Transverse colon (tissue), 4 donors: ENCODE measurements at regions not wholly inside any gene's neighbourhood (a gene's known extent, or its start where the extent isn't known, plus 50 kb on each side); places are given as distances from the start of the nearest gene placed in this dataset.

Source experiments
- EP300 ChIP-seq: sonication (generic); formaldehyde crosslinking; IDR thresholded peaks from one replicate; pipeline ENCODE4 v1.6.1; 2017; ENCODE audit warnings: antibody characterized with exemption, low read depth
- POLR2A ChIP-seq: fragments of 450-650 bp; IDR thresholded peaks from one replicate; pipeline ENCODE4 v1.6.1; 2016; ENCODE audit warnings: antibody characterized with exemption, mild to moderate bottlenecking, moderate library complexity
- POLR2AphosphoS5 ChIP-seq, 3 donors: sonication (generic); formaldehyde crosslinking; IDR thresholded peaks; one replicate each; pipeline ENCODE4 v1.6.1; 2016; ENCODE audit warnings: antibody characterized with exemption in 3 of 3
- TF ChIP-seq, protein P1 (sequence below), 5 experiments: fragments of 200-600 bp in 3 of 5; fragments of 450-650 bp in 2 of 5; sonication (generic) in 3 of 5; IDR thresholded peaks; 1 replicate in 2 of 5; 2 replicates in 3 of 5; pipeline ENCODE4 v1.5.1; 2016 to 2017; ENCODE audit warnings: antibody characterized with exemption in 5 of 5, inconsistent platforms in 3 of 5, mild to moderate bottlenecking in 2 of 5, moderate library complexity in 1 of 5

- TF ChIP-seq, protein P1, sequence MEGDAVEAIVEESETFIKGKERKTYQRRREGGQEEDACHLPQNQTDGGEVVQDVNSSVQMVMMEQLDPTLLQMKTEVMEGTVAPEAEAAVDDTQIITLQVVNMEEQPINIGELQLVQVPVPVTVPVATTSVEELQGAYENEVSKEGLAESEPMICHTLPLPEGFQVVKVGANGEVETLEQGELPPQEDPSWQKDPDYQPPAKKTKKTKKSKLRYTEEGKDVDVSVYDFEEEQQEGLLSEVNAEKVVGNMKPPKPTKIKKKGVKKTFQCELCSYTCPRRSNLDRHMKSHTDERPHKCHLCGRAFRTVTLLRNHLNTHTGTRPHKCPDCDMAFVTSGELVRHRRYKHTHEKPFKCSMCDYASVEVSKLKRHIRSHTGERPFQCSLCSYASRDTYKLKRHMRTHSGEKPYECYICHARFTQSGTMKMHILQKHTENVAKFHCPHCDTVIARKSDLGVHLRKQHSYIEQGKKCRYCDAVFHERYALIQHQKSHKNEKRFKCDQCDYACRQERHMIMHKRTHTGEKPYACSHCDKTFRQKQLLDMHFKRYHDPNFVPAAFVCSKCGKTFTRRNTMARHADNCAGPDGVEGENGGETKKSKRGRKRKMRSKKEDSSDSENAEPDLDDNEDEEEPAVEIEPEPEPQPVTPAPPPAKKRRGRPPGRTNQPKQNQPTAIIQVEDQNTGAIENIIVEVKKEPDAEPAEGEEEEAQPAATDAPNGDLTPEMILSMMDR (IDR thresholded peaks at IDR 0.05) = no peak
- no peak for TF ChIP-seq POLR2A
- TF ChIP-seq EP300 = no peak
- no peak for TF ChIP-seq POLR2AphosphoS5 (IDR thresholded peaks at IDR 0.05)
These were observed 611.9 kb downstream of the DHX35 start for GRCh38 chr20:39574061-39574460.
